CD4-positive, alpha-beta T cell treated with Interleukin-15 for 4 hours (primary cell): ENCODE measurements at regions not wholly inside any gene's neighbourhood (a gene's known extent, or its start where the extent isn't known, plus 50 kb on each side); places are given as distances from the start of the nearest gene placed in this dataset.

Experiments
- DNase-seq: peaks from one replicate; pipeline ENCODE4 v3.0.0-alpha.2; 2020; ENCODE audit warnings: low spot score

GRCh38 chr6:94372229-94372628, 952.9 kb upstream of the EPHA7 start:
- no peak for DNase-seq

DNA sequence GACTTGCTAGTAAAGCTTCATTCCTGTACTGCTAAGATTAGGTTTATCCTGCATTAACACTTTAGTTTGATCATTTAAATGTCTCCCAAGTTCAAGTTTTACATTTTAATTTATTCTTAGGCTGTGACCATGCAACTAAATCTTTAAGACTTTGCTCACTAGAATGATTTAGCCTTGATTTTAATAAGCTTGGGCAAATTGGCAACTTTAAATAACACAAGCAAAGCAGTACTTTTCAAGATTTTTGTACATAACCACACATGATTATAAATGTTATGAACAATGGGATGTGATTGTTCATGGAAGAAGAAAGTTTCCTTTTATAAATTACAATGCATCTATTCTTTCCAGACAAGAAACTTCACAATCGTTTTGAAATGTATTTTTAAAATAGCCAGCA, 948.0 kb upstream of the EPHA7 start:
- DNase-seq = no peak

DNA sequence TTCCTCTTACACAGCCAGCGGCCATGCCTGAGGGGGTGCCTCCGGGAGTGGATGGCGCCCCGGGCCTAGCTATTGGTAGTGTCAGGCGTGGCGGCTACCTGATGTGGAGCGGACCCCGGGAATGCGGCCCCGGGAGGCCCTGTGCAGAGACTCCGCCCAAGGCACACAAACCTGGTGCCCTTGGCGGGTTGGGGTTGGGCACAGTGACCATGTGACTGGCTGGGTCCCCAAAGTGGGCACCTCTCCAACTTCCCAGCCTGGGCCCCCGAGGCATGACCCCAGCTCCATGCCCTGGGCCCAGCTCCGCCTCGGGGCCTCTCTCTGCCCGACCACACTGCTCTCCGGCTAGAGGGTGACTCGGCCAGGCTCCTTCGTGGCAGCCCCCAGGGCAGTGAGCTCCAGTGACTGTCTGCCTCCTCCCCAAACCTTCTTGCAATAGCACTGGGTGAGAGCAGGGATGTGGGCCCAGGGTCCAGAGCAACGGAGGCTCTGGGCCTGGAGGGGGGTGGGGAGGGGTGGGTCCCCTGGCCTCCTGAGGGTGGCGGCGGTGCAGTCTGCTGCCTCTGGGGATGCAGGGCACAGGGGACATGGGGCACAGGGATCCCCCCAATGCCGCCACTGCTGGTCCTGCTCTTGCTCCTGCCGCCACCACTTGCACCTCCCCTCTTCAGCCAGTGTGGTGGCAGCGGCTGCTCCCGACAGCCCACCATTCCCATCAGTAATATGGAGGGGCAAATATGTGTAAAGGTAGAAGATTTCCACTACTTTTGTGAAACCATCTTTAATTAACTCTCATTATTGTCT, 942.9 kb upstream of the EPHA7 start:
- no peak for DNase-seq

GRCh38 chr6:94361304-94362060, 942.1 kb upstream of the EPHA7 start:
- DNase-seq = no peak

GRCh38 chr6:94357381-94357980, 938.1 kb upstream of the EPHA7 start:
- DNase-seq = no peak

GRCh38 chr6:94350833-94351232, 931.5 kb upstream of the EPHA7 start:
- no peak for DNase-seq

- DNase-seq = no peak
These were observed 929.9 kb upstream of the EPHA7 start for GRCh38 chr6:94349227-94349626.

- DNase-seq = no peak
These were observed 925.5 kb upstream of the EPHA7 start for GRCh38 chr6:94344866-94345265.

DNA sequence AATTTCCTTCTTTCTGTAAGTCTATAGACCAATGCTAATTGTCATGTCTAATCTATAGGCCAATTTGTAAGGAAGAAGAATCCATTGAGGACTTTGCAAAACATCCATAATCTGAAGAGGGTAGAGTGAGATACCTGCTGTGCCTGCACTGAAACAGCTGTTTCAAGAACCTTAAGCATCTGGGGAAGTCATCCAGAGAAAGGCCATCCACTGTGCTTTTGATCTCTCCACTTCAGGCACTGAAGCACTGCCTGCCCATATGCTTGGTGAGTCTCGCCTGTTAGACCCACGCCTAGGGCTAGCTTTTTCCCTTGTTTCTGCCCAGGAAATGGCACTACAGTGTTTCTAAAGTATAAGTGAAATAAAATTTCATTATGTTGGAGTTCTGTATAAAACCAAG, 921.8 kb upstream of the EPHA7 start:
- no peak for DNase-seq

DNA sequence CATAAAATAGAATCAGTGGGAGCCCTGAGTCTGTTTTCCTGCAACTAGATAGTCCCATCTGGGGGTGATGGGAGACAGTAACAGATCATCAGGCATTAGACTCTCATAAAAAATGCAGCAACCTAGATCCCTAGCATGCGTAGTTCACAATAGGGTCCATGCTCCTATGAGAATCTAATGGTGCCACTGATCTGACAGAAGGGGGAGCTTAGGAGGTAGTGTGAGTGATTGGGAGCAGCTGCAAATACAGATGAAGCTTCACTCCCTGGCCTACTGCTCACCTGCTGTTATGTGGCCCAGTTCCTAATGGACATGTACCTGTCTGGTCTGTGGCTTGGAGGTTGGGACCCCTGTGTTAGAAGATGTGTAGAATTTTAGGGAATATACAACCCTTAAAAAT, 904.5 kb upstream of the EPHA7 start:
- no peak for DNase-seq

- DNase-seq = no peak
These were observed 881.2 kb upstream of the EPHA7 start for GRCh38 chr6:94300424-94301144.

- no peak for DNase-seq
These were observed 869.8 kb upstream of the EPHA7 start for GRCh38 chr6:94289131-94289530.

GRCh38 chr6:94278146-94278545, 858.8 kb upstream of the EPHA7 start:
- DNase-seq = no peak

DNA sequence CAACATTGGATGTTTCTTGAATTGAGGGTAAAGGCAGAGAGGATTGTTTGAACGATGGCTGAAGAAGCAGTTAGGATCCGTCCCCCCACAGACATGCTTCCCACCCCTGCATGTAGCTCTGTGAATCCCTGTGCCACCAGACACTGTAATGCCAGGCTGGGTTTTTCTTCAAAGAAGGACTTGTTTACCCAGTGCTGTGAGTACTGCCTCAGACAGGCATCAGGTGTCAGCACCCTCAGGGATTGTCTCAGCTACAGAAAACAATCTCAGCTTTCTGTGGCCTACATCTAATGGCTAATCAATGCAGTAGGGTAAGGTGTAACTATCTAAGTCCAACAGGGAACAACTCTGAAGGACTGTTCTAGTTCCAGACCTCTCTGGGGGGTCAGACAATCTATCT, 853.0 kb upstream of the EPHA7 start:
- DNase-seq = no peak

DNA sequence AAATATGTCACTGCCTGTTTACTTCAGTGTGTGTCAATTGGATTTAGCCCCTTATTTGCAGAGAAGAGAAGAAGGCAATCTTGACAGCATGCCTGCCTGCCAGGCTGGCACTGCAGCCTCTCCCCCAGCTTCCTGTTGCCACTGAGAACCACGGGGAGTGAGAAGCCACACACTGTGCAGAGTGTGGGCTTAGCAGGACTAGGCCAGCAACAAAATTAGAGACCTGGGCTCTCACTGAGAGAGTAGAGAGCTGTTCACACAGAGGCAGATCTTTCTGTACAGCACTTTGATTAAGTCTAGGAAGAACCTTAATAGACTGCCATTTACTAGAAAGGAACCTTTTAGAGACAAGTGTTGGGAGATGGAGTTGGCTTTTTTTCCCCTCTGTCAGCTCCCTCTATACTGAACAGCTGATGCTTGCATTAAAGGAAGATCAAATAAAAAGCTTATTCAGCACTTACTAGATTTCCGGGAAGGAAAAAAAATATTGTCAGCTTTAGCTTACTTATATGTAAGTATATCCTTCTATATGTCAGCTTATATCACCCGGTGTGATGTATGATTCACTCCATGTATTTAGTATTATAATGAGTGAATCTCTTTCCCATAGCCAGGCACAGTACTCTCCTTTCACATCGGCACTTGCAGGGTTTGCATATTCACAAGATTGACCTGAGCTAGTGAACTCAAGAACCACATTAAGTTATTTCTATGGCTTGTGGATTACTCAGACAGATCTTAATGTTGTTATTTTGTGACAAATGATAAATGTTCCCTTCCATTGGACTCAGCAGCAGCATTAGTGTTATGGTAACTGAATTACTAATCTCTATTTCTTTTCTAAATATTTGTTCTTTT, 851.0 kb upstream of the EPHA7 start:
- DNase-seq = no peak

DNA sequence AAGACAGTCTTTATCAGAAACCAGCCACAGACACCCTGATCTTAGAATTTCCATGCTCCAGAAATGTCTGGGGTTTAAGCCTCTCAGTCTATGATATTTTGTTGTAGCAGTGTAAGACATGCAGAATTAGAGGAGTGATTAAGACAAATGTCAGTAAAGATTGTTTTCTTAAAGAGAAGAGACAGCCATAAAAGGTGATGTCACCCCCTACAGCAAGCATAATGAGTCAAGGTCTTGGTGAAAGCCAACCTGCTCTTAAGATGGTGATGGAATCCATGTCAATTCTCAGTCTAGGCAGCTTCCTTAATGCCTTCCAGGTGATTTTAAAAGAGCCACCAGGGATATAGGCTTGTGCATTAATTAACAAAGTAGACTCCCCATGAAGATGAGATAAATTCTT, 849.9 kb upstream of the EPHA7 start:
- no peak for DNase-seq

- DNase-seq = no peak
These were observed 841.4 kb upstream of the EPHA7 start for GRCh38 chr6:94260765-94261164.

- DNase-seq = no peak
These were observed 835.3 kb upstream of the EPHA7 start for GRCh38 chr6:94254689-94255088.

- no peak for DNase-seq
These were observed 832.5 kb upstream of the EPHA7 start for GRCh38 chr6:94251878-94252277.

DNA sequence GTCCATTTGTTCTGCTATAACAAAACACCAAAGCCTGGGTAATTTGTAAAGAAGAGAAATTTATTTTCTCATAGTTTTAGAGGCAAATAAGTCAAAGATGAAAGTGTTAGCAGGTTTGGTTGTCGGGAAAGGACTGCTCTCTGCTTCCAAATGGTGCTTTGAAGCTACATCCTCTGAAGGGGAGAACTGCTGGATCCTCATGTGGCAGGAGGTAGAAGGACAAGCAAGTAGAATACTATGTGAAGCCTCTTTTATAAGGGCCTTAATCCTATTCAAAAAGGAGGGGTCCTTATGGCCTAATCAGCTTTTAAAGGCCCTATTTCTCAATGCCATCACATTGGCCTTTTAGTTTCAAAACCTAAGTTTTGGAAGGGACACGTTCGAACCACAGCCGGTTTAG, 826.0 kb upstream of the EPHA7 start:
- DNase-seq = no peak

DNA sequence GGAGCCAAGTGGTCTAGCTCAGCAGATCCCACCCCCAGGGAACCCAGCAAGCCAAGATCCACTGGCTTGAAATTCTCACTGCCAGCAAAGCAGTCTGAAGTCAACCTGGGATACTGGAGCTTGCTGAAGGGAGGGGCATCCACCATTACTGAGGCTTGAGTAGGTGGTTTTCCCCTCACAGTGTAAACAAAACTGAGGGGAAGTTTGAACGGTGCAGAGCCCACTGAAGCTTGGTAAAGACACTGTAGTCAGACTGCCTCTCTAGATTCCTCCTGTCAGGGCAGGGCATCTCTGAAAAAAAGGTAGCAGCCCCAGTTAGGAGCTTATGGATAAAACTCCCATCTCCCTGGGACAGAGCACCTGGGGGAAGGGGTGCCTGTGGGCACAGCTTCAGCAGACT, 819.5 kb upstream of the EPHA7 start:
- no peak for DNase-seq

DNA sequence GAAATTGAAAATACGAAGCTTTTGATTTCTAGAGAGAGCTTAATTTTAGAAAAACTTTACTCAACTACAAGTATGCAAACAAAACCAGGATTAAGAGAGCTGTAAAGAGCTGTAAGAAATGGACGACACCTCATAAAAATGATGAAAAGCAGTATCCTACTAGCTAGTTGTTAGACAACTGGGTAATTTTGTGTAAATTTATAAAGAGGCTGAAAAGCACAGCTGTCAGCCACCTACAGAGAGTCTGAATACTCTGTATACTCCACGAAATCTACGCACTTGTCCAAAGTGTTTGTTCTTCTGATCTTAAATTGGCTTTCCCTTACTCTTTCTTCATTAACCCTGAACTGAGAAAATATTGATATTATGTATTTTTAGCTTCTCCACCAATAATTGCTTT, 808.4 kb upstream of the EPHA7 start:
- DNase-seq = no peak
